Endothelial cell of umbilical vein (primary cell): ENCODE measurements at regions not wholly inside any gene's neighbourhood (a gene's known extent, or its start where the extent isn't known, plus 50 kb on each side); places are given as distances from the start of the nearest gene placed in this dataset.

Experiments used
- BruUV-seq: library from RNA; stranded (reverse); fragments of 400-500 nt; replicated peaks from 2 replicates; lab custom pipeline; 2021; lab: Mats Ljungman, UMichigan
- CTCF ChIA-PET: fragments of 300-600, 350-600 bp; sonication (Branson Sonifier 250); formaldehyde crosslinking; loops from one replicate; lab custom pipeline; 2021; ENCODE audit warnings: antibody characterized with exemption, inconsistent platforms; lab: Charles Lee
- POLR2A ChIA-PET: fragments of 300-600, 350-600 bp; sonication (Branson Sonifier 250); formaldehyde crosslinking; loops from one replicate; lab custom pipeline; 2021; ENCODE audit warnings: antibody characterized with exemption, inconsistent platforms; lab: Charles Lee
- DNase-seq: peaks from one replicate; pipeline ENCODE4 v3.0.0-alpha.2; 2011; ENCODE audit warnings: low read depth, low spot score
- FAIRE-seq: peaks from 2 replicates; lab custom pipeline; 2011; peaks lifted over from hg19 to GRCh38; lab: Jason Lieb, UNC
- H2AFZ ChIP-seq: 2 replicates; pipeline ENCODE4 v1.6.0; 2012; ENCODE audit warnings: low read depth, low read length, control low read depth, inconsistent platforms
- H3K27ac ChIP-seq: 2 replicates; pipeline ENCODE4 v1.5.1; 2011; ENCODE audit warnings: low read depth, mild to moderate bottlenecking, control low read depth, low read length, moderate library complexity; ENCODE audit not compliant: insufficient read depth
- H3K27me3 ChIP-seq, 2 experiments: 2 replicates each; pipeline versions ENCODE4 v1.6.0 to v1.6.1; 2011; ENCODE audit warnings: low read length in 2 of 2, mixed read lengths in 1 of 2; ENCODE audit not compliant: control insufficient read depth in 2 of 2, insufficient read depth in 2 of 2
- H3K36me3 ChIP-seq, 2 experiments: 2 replicates in 1 of 2; 3 replicates in 1 of 2; pipeline ENCODE4 v1.5.1; 2011; ENCODE audit warnings: low read length in 2 of 2, mild to moderate bottlenecking in 1 of 2, moderate library complexity in 1 of 2; ENCODE audit not compliant: control insufficient read depth in 2 of 2, insufficient read depth in 2 of 2; ENCODE audit errors: extremely low read depth in 1 of 2
- H3K4me1 ChIP-seq: 3 replicates; pipeline ENCODE4 v1.5.1; 2011; ENCODE audit warnings: mild to moderate bottlenecking, low read length; ENCODE audit not compliant: control insufficient read depth, insufficient read depth; ENCODE audit errors: extremely low read depth
- H3K4me2 ChIP-seq: 2 replicates; pipeline ENCODE4 v1.6.1; 2011; ENCODE audit warnings: low read length, control low read depth, mixed read lengths; ENCODE audit not compliant: insufficient read depth
- H3K4me3 ChIP-seq, 3 experiments: fragments of 200-600 bp in 1 of 3; sonication (generic), shearing (Covaris generic) in 1 of 3; replicated peaks in 1 of 3; 2 replicates each; pipeline ENCODE4 v1.5.1; 2011 to 2016; ENCODE audit warnings: control low read depth in 3 of 3, low read length in 3 of 3, mild to moderate bottlenecking in 2 of 3, inconsistent platforms in 1 of 3, low read depth in 1 of 3, moderate library complexity in 1 of 3; ENCODE audit not compliant: insufficient read depth in 1 of 3
- H3K79me2 ChIP-seq: 2 replicates; pipeline ENCODE4 v1.6.0; 2012; ENCODE audit warnings: low read length, inconsistent platforms; ENCODE audit not compliant: control insufficient read depth, insufficient read depth
- H3K9ac ChIP-seq: replicated peaks from 2 replicates; pipeline ENCODE3; 2011; ENCODE audit warnings: low read length, control low read depth; ENCODE audit not compliant: insufficient read depth; ENCODE audit errors: extremely low read depth
- H3K9me1 ChIP-seq: replicated peaks from 3 replicates; pipeline ENCODE4 v1.6.0; 2011; ENCODE audit warnings: mild to moderate bottlenecking, low read length; ENCODE audit not compliant: control insufficient read depth, insufficient read depth; ENCODE audit errors: extremely low read depth
- H3K9me3 ChIP-seq: replicated peaks from 2 replicates; pipeline ENCODE4 v1.5.1; 2012; ENCODE audit warnings: low read length, inconsistent platforms; ENCODE audit not compliant: control insufficient read depth, insufficient read depth
- H4K20me1 ChIP-seq: replicated peaks from 2 replicates; pipeline ENCODE3; 2011; ENCODE audit warnings: mild to moderate bottlenecking, low read length; ENCODE audit not compliant: control insufficient read depth, insufficient read depth; ENCODE audit errors: extremely low read depth
- CTCF ChIP-seq, 2 donors: IDR thresholded peaks; 1 replicate in 1 of 2; 2 replicates in 1 of 2; pipeline ENCODE4 v1.5.1; 2011; ENCODE audit warnings: low read length in 2 of 2, mild to moderate bottlenecking in 2 of 2, moderate library complexity in 2 of 2, control low read depth in 1 of 2, inconsistent platforms in 1 of 2, low read depth in 1 of 2; ENCODE audit not compliant: insufficient read depth in 1 of 2; ENCODE audit errors: extremely low read depth in 1 of 2
- EZH2 ChIP-seq: IDR thresholded peaks from 2 replicates; pipeline ENCODE4 v1.6.1; 2012; ENCODE audit warnings: borderline replicate concordance, low read depth, mild to moderate bottlenecking, moderate library complexity, low read length, inconsistent platforms; ENCODE audit not compliant: severe bottlenecking
- FOS ChIP-seq: IDR thresholded peaks from 2 replicates; pipeline ENCODE4 v1.6.1; 2011; ENCODE audit warnings: mild to moderate bottlenecking, low read length, moderate library complexity, borderline replicate concordance; ENCODE audit not compliant: insufficient read depth
- GATA2 ChIP-seq: IDR thresholded peaks from 2 replicates; pipeline ENCODE4 v1.7.0; 2011; ENCODE audit warnings: low read depth, mild to moderate bottlenecking, moderate library complexity, mixed read lengths, low read length; ENCODE audit not compliant: insufficient read length, insufficient read depth
- JUN ChIP-seq: IDR thresholded peaks from 2 replicates; pipeline ENCODE4 v1.6.1; 2011; ENCODE audit warnings: borderline replicate concordance, low read depth; ENCODE audit not compliant: insufficient read length, insufficient read depth
- MYC ChIP-seq: IDR thresholded peaks from one replicate; pipeline ENCODE4 v1.6.1; 2011; ENCODE audit warnings: mild to moderate bottlenecking, low read depth, low read length
- POLR2A ChIP-seq: IDR thresholded peaks from 2 replicates; pipeline ENCODE4 v1.6.1; 2012; ENCODE audit warnings: low read depth, mild to moderate bottlenecking, control low read depth, low read length
- POLR2AphosphoS5 ChIP-seq: IDR thresholded peaks from 2 replicates; pipeline ENCODE4 v1.6.1; 2012; ENCODE audit warnings: low read depth, mild to moderate bottlenecking, control low read depth, low read length, moderate library complexity; ENCODE audit not compliant: insufficient read depth
- dilution Hi-C: fragments of 300-500 bp; cut with MboI; formaldehyde crosslinking; loops from one replicate; pipeline ENCODE4 v1.15.0; 2019; ENCODE audit warnings: low sequenced_read_pairs; ENCODE audit not compliant: extremely low pct_ligation_motif_present
- intact Hi-C: fragments of 100-400 bp; cut with micrococcal nuclease; formaldehyde crosslinking; loops from one replicate; pipeline ENCODE4 v1.10.0; 2022
- TF ChIP-seq, protein P1 (sequence below): IDR thresholded peaks from 2 replicates; pipeline ENCODE4 v1.6.1; 2011; ENCODE audit not compliant: insufficient read depth, insufficient read length

DNA sequence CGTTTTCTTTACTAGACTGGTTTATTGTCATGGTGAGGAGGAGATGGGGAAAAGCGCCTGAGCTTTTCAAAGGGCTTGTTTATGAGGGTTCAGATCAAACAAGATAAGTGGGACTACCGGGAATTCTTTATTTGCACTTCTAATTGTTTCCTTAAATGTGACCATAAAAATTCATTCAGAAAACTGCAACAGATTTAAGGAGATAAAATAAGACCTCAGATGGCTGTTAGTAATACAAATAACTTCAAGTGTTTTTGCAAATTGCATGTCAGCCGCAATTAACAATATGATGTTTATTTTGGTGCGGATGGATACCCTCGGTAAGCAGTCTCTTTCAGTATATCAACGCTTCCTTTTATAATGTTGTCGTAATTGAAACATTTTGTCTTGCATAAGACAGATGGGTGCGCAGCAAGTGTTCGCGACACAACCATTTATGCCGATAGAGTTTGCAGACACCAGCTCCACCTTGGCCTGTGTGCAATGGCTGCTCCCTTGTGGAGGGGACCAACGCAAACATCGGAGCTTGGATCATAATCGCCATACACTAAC is 151.0 kb downstream of the C4orf33 start:
- no peak overlapping the region for H3K27ac ChIP-seq
- no peak for DNase-seq
- no peak overlapping the region for H3K4me3 ChIP-seq
- H3K27me3 ChIP-seq: no peaks in the 10 kb centered on the region
- no peak for FAIRE-seq
- H3K9me3 ChIP-seq: no peaks in the 10 kb centered on the region
- no peak for TF ChIP-seq FOS
- TF ChIP-seq GATA2: no peak
- no peak overlapping the region for H3K4me2 ChIP-seq
- no peaks in the 10 kb centered on the region for H3K79me2 ChIP-seq
- ChIA-PET POLR2A (no interaction called here), CTCF (no interaction called here)
- no peaks in the 10 kb centered on the region for H3K36me3 ChIP-seq
- H3K9ac ChIP-seq: no peak overlapping the region
- dilution Hi-C loops (no loop called here), intact Hi-C loops (no loop called here)
- no peaks in the 10 kb centered on the region for H4K20me1 ChIP-seq
- no peaks in the 10 kb centered on the region for H3K9me1 ChIP-seq
- no peaks in the 10 kb centered on the region for H3K4me1 ChIP-seq
- H2AFZ ChIP-seq: no peak overlapping the region
- BruUV-seq: no TSS peak

- no peaks in the 10 kb centered on the region for H4K20me1 ChIP-seq
- no peaks in the 10 kb centered on the region for H3K79me2 ChIP-seq
- H3K9me1 ChIP-seq: no peaks in the 10 kb centered on the region
- dilution Hi-C loops (no loop called here), intact Hi-C loops (no loop called here)
- ChIA-PET POLR2A (no interaction called here), CTCF (interaction anchor here (0.9 kb wide), 1 partner anchor 19 kb away, joined by 3 read pairs; no protein-coding TSS in a partner anchor)
- no peak overlapping the region for H2AFZ ChIP-seq
- DNase-seq (no peak), FAIRE-seq (no peak)
- TF ChIP-seq MYC: no peak
- TF ChIP-seq CTCF (IDR thresholded peaks at IDR 0.05; ENCODE audit: extremely low read depth in 1 of 2, insufficient read depth in 1 of 2, low read depth in 1 of 2, low read length in 2 of 2): no peak
- TF ChIP-seq GATA2: no peak
- no peak for TF ChIP-seq FOS
- no peak for TF ChIP-seq POLR2A
- no peak for TF ChIP-seq JUN
- TF ChIP-seq POLR2AphosphoS5: no peak
- no peak for TF ChIP-seq EZH2
- TF ChIP-seq, protein P1, sequence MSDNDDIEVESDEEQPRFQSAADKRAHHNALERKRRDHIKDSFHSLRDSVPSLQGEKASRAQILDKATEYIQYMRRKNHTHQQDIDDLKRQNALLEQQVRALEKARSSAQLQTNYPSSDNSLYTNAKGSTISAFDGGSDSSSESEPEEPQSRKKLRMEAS: no peak
- H3K27me3 ChIP-seq: no peaks in the 10 kb centered on the region
- H3K9ac ChIP-seq: no peak overlapping the region
- H3K36me3 ChIP-seq: no peaks in the 10 kb centered on the region
- no peaks in the 10 kb centered on the region for H3K9me3 ChIP-seq
- H3K27ac ChIP-seq: no peak overlapping the region
- H3K4me3 ChIP-seq: no peak overlapping the region
- BruUV-seq: no TSS peak
- H3K4me2 ChIP-seq: no peak overlapping the region
- no peaks in the 10 kb centered on the region for H3K4me1 ChIP-seq
These were observed 152.7 kb downstream of the C4orf33 start for GRCh38 chr4:129248621-129249020.
